Endothelial cell of umbilical vein (primary cell): ENCODE measurements at regions not wholly inside any gene's neighbourhood (a gene's known extent, or its start where the extent isn't known, plus 50 kb on each side); places are given as distances from the start of the nearest gene placed in this dataset.

Experiments used
- BruUV-seq: library from RNA; stranded (reverse); fragments of 400-500 nt; replicated peaks from 2 replicates; lab custom pipeline; 2021; lab: Mats Ljungman, UMichigan
- CTCF ChIA-PET: fragments of 300-600, 350-600 bp; sonication (Branson Sonifier 250); formaldehyde crosslinking; loops from one replicate; lab custom pipeline; 2021; ENCODE audit warnings: antibody characterized with exemption, inconsistent platforms; lab: Charles Lee
- POLR2A ChIA-PET: fragments of 300-600, 350-600 bp; sonication (Branson Sonifier 250); formaldehyde crosslinking; loops from one replicate; lab custom pipeline; 2021; ENCODE audit warnings: antibody characterized with exemption, inconsistent platforms; lab: Charles Lee
- DNase-seq: peaks from one replicate; pipeline ENCODE4 v3.0.0-alpha.2; 2011; ENCODE audit warnings: low read depth, low spot score
- FAIRE-seq: peaks from 2 replicates; lab custom pipeline; 2011; peaks lifted over from hg19 to GRCh38; lab: Jason Lieb, UNC
- H2AFZ ChIP-seq: 2 replicates; pipeline ENCODE4 v1.6.0; 2012; ENCODE audit warnings: low read depth, low read length, control low read depth, inconsistent platforms
- H3K27ac ChIP-seq: 2 replicates; pipeline ENCODE4 v1.5.1; 2011; ENCODE audit warnings: low read depth, mild to moderate bottlenecking, control low read depth, low read length, moderate library complexity; ENCODE audit not compliant: insufficient read depth
- H3K27me3 ChIP-seq, 2 experiments: 2 replicates each; pipeline versions ENCODE4 v1.6.0 to v1.6.1; 2011; ENCODE audit warnings: low read length in 2 of 2, mixed read lengths in 1 of 2; ENCODE audit not compliant: control insufficient read depth in 2 of 2, insufficient read depth in 2 of 2
- H3K36me3 ChIP-seq, 2 experiments: 2 replicates in 1 of 2; 3 replicates in 1 of 2; pipeline ENCODE4 v1.5.1; 2011; ENCODE audit warnings: low read length in 2 of 2, mild to moderate bottlenecking in 1 of 2, moderate library complexity in 1 of 2; ENCODE audit not compliant: control insufficient read depth in 2 of 2, insufficient read depth in 2 of 2; ENCODE audit errors: extremely low read depth in 1 of 2
- H3K4me1 ChIP-seq: 3 replicates; pipeline ENCODE4 v1.5.1; 2011; ENCODE audit warnings: mild to moderate bottlenecking, low read length; ENCODE audit not compliant: control insufficient read depth, insufficient read depth; ENCODE audit errors: extremely low read depth
- H3K4me2 ChIP-seq: 2 replicates; pipeline ENCODE4 v1.6.1; 2011; ENCODE audit warnings: low read length, control low read depth, mixed read lengths; ENCODE audit not compliant: insufficient read depth
- H3K4me3 ChIP-seq, 3 experiments: fragments of 200-600 bp in 1 of 3; sonication (generic), shearing (Covaris generic) in 1 of 3; replicated peaks in 1 of 3; 2 replicates each; pipeline ENCODE4 v1.5.1; 2011 to 2016; ENCODE audit warnings: control low read depth in 3 of 3, low read length in 3 of 3, mild to moderate bottlenecking in 2 of 3, inconsistent platforms in 1 of 3, low read depth in 1 of 3, moderate library complexity in 1 of 3; ENCODE audit not compliant: insufficient read depth in 1 of 3
- H3K79me2 ChIP-seq: 2 replicates; pipeline ENCODE4 v1.6.0; 2012; ENCODE audit warnings: low read length, inconsistent platforms; ENCODE audit not compliant: control insufficient read depth, insufficient read depth
- H3K9ac ChIP-seq: replicated peaks from 2 replicates; pipeline ENCODE3; 2011; ENCODE audit warnings: low read length, control low read depth; ENCODE audit not compliant: insufficient read depth; ENCODE audit errors: extremely low read depth
- H3K9me1 ChIP-seq: replicated peaks from 3 replicates; pipeline ENCODE4 v1.6.0; 2011; ENCODE audit warnings: mild to moderate bottlenecking, low read length; ENCODE audit not compliant: control insufficient read depth, insufficient read depth; ENCODE audit errors: extremely low read depth
- H3K9me3 ChIP-seq: replicated peaks from 2 replicates; pipeline ENCODE4 v1.5.1; 2012; ENCODE audit warnings: low read length, inconsistent platforms; ENCODE audit not compliant: control insufficient read depth, insufficient read depth
- H4K20me1 ChIP-seq: replicated peaks from 2 replicates; pipeline ENCODE3; 2011; ENCODE audit warnings: mild to moderate bottlenecking, low read length; ENCODE audit not compliant: control insufficient read depth, insufficient read depth; ENCODE audit errors: extremely low read depth
- EZH2 ChIP-seq: IDR thresholded peaks from 2 replicates; pipeline ENCODE4 v1.6.1; 2012; ENCODE audit warnings: borderline replicate concordance, low read depth, mild to moderate bottlenecking, moderate library complexity, low read length, inconsistent platforms; ENCODE audit not compliant: severe bottlenecking
- FOS ChIP-seq: IDR thresholded peaks from 2 replicates; pipeline ENCODE4 v1.6.1; 2011; ENCODE audit warnings: mild to moderate bottlenecking, low read length, moderate library complexity, borderline replicate concordance; ENCODE audit not compliant: insufficient read depth
- GATA2 ChIP-seq: IDR thresholded peaks from 2 replicates; pipeline ENCODE4 v1.7.0; 2011; ENCODE audit warnings: low read depth, mild to moderate bottlenecking, moderate library complexity, mixed read lengths, low read length; ENCODE audit not compliant: insufficient read length, insufficient read depth
- JUN ChIP-seq: IDR thresholded peaks from 2 replicates; pipeline ENCODE4 v1.6.1; 2011; ENCODE audit warnings: borderline replicate concordance, low read depth; ENCODE audit not compliant: insufficient read length, insufficient read depth
- MAX ChIP-seq: IDR thresholded peaks from 2 replicates; pipeline ENCODE4 v1.6.1; 2011; ENCODE audit not compliant: insufficient read depth, insufficient read length
- MYC ChIP-seq: IDR thresholded peaks from one replicate; pipeline ENCODE4 v1.6.1; 2011; ENCODE audit warnings: mild to moderate bottlenecking, low read depth, low read length
- POLR2AphosphoS5 ChIP-seq: IDR thresholded peaks from 2 replicates; pipeline ENCODE4 v1.6.1; 2012; ENCODE audit warnings: low read depth, mild to moderate bottlenecking, control low read depth, low read length, moderate library complexity; ENCODE audit not compliant: insufficient read depth
- dilution Hi-C: fragments of 300-500 bp; cut with MboI; formaldehyde crosslinking; loops from one replicate; pipeline ENCODE4 v1.15.0; 2019; ENCODE audit warnings: low sequenced_read_pairs; ENCODE audit not compliant: extremely low pct_ligation_motif_present
- intact Hi-C: fragments of 100-400 bp; cut with micrococcal nuclease; formaldehyde crosslinking; loops from one replicate; pipeline ENCODE4 v1.10.0; 2022
- TF ChIP-seq, protein P1 (sequence below), 2 donors: IDR thresholded peaks; 1 replicate in 1 of 2; 2 replicates in 1 of 2; pipeline ENCODE4 v1.5.1; 2011; ENCODE audit warnings: low read length in 2 of 2, mild to moderate bottlenecking in 2 of 2, moderate library complexity in 2 of 2, control low read depth in 1 of 2, inconsistent platforms in 1 of 2, low read depth in 1 of 2; ENCODE audit not compliant: insufficient read depth in 1 of 2; ENCODE audit errors: extremely low read depth in 1 of 2

GRCh38 chr4:3857269-3857926, 91.2 kb downstream of the ADRA2C start:
- Histone ChIP-seq H3K36me3 (no peaks in the 10 kb centered on the region), H2AFZ (no peak overlapping the region), H3K9me3 (no peaks in the 10 kb centered on the region), H3K4me2 (no peak overlapping the region), H4K20me1 (no peaks in the 10 kb centered on the region), H3K4me1 (peaks cover 4% of the 10 kb centered on the region), H3K9ac (no peak overlapping the region), H3K9me1 (no peaks in the 10 kb centered on the region), H3K4me3 (no peak overlapping the region), H3K79me2 (no peaks in the 10 kb centered on the region), H3K27me3 (no peaks in the 10 kb centered on the region), H3K27ac (no peak overlapping the region)
- dilution Hi-C loops (no loop called here), intact Hi-C loops (no loop called here)
- TF ChIP-seq GATA2 (no peak), EZH2 (no peak), POLR2AphosphoS5 (no peak)
- DNase-seq (no peak), FAIRE-seq (no peak)
- POLR2A ChIA-PET = no interaction called here
- BruUV-seq = no TSS peak
- CTCF ChIA-PET = interaction anchor here (0.8 to 1.5 kb wide), 2 partner anchors 13 to 23 kb away, joined by 3 to 10 read pairs; no protein-coding TSS in a partner anchor

DNA sequence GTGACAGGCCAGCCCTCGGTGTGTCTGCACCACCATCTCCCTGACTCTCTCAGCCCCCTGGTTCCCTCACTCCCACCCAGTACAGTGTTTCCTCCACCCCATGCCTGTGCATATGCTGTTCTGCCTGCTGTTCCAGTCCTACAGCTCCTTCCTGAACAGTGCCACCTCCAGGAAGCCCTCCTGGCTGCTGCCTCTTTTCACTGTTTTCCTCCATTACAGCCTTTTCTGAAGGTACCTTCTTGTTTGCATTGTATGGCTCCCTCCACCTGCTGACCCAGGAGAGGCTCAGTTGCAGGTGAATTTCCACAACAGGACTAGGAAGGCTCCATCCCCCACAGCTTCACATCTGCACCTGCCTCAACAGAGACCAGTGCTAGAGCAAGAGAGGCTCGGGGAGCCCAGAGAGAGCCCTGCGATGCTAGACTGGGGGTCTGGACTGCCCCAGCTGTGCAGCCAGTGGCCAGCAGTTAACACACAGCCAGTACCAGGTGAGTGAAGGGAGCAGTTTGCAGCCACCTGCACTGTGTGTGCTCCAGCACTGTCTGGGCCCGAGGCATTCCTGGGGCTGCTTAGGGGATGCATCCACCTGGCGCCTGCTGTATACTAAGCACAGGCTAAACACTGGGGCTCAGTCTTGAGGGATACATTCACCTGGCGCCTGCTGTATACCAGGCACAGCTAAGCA, 92.0 kb downstream of the ADRA2C start:
- intact Hi-C loops (no loop called here), dilution Hi-C loops (no loop called here)
- POLR2A ChIA-PET = no interaction called here
- no peaks in the 10 kb centered on the region for H3K36me3 ChIP-seq
- H3K27ac ChIP-seq = no peak overlapping the region
- no peaks in the 10 kb centered on the region for H3K9me3 ChIP-seq
- H3K79me2 ChIP-seq = no peaks in the 10 kb centered on the region
- no peaks in the 10 kb centered on the region for H4K20me1 ChIP-seq
- TF ChIP-seq POLR2AphosphoS5 (no peak), GATA2 (no peak), JUN (no peak), MYC (no peak), EZH2 (no peak), MAX (no peak), FOS (no peak)
- TF ChIP-seq, protein P1, sequence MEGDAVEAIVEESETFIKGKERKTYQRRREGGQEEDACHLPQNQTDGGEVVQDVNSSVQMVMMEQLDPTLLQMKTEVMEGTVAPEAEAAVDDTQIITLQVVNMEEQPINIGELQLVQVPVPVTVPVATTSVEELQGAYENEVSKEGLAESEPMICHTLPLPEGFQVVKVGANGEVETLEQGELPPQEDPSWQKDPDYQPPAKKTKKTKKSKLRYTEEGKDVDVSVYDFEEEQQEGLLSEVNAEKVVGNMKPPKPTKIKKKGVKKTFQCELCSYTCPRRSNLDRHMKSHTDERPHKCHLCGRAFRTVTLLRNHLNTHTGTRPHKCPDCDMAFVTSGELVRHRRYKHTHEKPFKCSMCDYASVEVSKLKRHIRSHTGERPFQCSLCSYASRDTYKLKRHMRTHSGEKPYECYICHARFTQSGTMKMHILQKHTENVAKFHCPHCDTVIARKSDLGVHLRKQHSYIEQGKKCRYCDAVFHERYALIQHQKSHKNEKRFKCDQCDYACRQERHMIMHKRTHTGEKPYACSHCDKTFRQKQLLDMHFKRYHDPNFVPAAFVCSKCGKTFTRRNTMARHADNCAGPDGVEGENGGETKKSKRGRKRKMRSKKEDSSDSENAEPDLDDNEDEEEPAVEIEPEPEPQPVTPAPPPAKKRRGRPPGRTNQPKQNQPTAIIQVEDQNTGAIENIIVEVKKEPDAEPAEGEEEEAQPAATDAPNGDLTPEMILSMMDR (IDR thresholded peaks at IDR 0.05; ENCODE audit: extremely low read depth in 1 of 2, insufficient read depth in 1 of 2, low read depth in 1 of 2, low read length in 2 of 2) = no peak
- no peak for FAIRE-seq
- CTCF ChIA-PET = interaction anchor here (1.1 to 1.5 kb wide), 2 partner anchors 22 kb away, joined by 5 to 10 read pairs; no protein-coding TSS in a partner anchor
- no peaks in the 10 kb centered on the region for H3K9me1 ChIP-seq
- no peaks in the 10 kb centered on the region for H3K27me3 ChIP-seq
- no peak overlapping the region for H3K4me2 ChIP-seq
- DNase-seq = no peak
- no TSS peak for BruUV-seq
- H3K9ac ChIP-seq = no peak overlapping the region
- H2AFZ ChIP-seq = no peak overlapping the region
- H3K4me1 ChIP-seq = peaks cover 4% of the 10 kb centered on the region
- H3K4me3 ChIP-seq = no peak overlapping the region
